Ectodermal cell (in vitro differentiated cells): ENCODE measurements at regions not wholly inside any gene's neighbourhood (a gene's known extent, or its start where the extent isn't known, plus 50 kb on each side); places are given as distances from the start of the nearest gene placed in this dataset.
"Not testable (repeated sequence)": the region's sequence is repeated elsewhere in the genome, so short reads cannot be mapped to it uniquely, and the experiment has no call there.

ENCODE experiments used
- H3K27ac ChIP-seq: 2 replicates; pipeline ENCODE4 v1.7.0; 2013; ENCODE audit warnings: mild to moderate bottlenecking, low read depth, low read length; ENCODE audit not compliant: insufficient read depth, poor library complexity, severe bottlenecking
- H3K27me3 ChIP-seq: 2 replicates; pipeline ENCODE4 v1.7.0; 2013; ENCODE audit warnings: mild to moderate bottlenecking, low read length; ENCODE audit not compliant: insufficient read depth, control insufficient read depth, poor library complexity, severe bottlenecking
- H3K36me3 ChIP-seq: one replicate; pipeline ENCODE4 v1.7.0; 2013; ENCODE audit warnings: low read length; ENCODE audit not compliant: control insufficient read depth, insufficient read depth
- H3K4me1 ChIP-seq: one replicate; pipeline ENCODE4 v1.7.0; 2013; ENCODE audit warnings: low read length; ENCODE audit not compliant: control insufficient read depth, insufficient read depth
- H3K4me3 ChIP-seq: 2 replicates; pipeline ENCODE4 v1.7.0; 2013; ENCODE audit warnings: low read depth, low read length, control low read depth; ENCODE audit not compliant: insufficient read depth
- H3K9me3 ChIP-seq: 2 replicates; pipeline ENCODE4 v1.7.0; 2013; ENCODE audit warnings: mild to moderate bottlenecking, low read length, moderate library complexity; ENCODE audit not compliant: control insufficient read depth
- WGBS, 2 experiments: methylation state at CpG; one replicate each; pipeline ENCODE4 v1.1.7; 2013; ENCODE audit warnings: missing lambda C conversion rate in 2 of 2; 5-methylcytosine and 5-hydroxymethylcytosine counted together

DNA sequence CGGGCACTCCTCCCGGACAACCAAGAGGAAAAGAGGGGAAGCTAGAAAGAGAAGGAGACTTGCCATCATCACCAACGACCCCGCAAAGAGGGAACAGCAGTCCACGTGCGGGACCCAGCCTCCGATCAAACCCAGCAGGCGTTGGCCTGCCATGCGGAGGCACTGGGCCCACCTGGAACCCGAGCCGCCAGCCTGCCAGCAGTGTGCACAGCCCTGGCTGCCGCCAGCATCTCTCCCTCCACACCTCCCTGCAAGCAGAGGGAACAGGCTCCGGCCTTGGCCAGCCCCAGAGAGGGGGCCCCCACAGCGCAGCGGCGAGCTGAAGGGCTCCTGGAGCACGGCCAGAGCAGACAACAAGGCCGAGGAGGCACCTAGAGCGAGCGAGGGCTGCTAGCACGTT lies 1244.7 kb upstream of the B3GALT2 start:
- no peaks in the 10 kb centered on the region for H3K27me3 ChIP-seq
- no peak overlapping the region for H3K4me3 ChIP-seq
- no peaks in the 10 kb centered on the region for H3K4me1 ChIP-seq
- H3K27ac ChIP-seq, result no peak overlapping the region
- 90 to 91% methylated on average over 21 of the region's 21 CpGs for WGBS, 2 experiments
- no peaks in the 10 kb centered on the region for H3K36me3 ChIP-seq
- no peaks in the 10 kb centered on the region for H3K9me3 ChIP-seq

DNA sequence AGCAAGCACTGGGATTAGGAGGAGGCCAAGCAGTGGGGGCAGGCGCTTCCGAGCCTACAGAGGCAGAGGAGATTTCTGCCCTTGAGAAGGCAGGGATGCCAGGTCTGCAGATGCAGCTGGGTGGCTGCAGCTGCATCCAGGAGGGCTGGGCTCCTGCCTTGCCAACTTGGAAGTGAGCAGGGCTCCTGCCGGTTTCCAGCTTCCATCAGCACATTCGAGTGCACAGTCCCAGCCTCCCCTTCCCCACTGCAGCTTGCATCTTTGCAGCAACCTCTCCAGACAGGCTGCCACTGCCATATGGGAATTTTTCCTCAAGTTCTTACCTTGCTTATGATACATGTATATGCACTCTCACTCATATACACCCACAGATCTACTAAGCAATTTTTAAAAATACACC lies 1234.3 kb upstream of the B3GALT2 start:
- no peak overlapping the region for H3K27ac ChIP-seq
- no peaks in the 10 kb centered on the region for H3K4me1 ChIP-seq
- no peaks in the 10 kb centered on the region for H3K27me3 ChIP-seq
- 93 to 95% methylated on average over 4 of the region's 4 CpGs for WGBS, 2 experiments
- H3K36me3 ChIP-seq, result no peaks in the 10 kb centered on the region
- no peak overlapping the region for H3K4me3 ChIP-seq
- H3K9me3 ChIP-seq, result no peaks in the 10 kb centered on the region

DNA sequence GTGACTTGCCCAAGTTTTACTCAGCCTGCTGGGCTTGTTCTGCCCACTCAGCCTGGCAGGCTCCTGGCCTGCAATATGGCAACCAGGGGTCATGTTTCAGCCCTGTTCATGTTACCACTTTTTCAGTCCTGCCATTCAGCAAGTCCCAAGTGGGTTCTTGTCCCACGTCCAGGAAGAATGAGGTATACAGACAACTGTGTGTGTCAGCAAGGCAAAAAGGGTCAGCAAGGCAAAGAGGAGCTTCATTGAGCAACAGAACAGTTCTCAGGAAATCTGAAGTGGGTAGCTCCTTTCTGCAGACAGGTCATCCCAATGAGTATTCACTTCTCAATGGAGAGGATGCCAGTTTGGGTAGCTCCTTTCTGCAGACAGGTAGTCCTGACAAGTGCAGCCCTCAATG lies 1233.3 kb upstream of the B3GALT2 start:
- 80 to 91% methylated on average over 1 of the region's 1 CpG for WGBS, 2 experiments
- H3K27me3 ChIP-seq, result no peaks in the 10 kb centered on the region
- no peak overlapping the region for H3K4me3 ChIP-seq
- H3K27ac ChIP-seq, result no peak overlapping the region
- H3K9me3 ChIP-seq, result no peaks in the 10 kb centered on the region
- no peaks in the 10 kb centered on the region for H3K36me3 ChIP-seq
- H3K4me1 ChIP-seq, result no peaks in the 10 kb centered on the region

DNA sequence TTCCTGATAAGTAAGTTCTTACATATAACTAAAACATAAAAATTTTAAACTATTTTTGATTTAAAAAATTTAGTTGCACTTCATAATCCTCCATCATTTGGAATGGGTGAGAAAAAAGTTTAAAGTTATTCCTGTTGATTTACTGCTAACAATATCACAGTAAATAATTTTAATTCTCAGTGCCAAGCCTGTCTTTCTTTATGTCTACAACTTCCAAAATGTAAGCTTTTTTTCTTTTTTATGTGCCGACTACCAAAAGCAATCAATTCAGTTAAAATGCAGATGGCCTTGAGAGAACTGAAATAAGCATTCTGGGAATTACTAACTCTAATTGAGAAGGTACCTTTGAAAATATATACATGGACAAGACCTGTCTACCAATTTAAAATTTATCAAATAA lies 1224.3 kb upstream of the B3GALT2 start:
- 75% methylated on average over 1 of the region's 1 CpG; no CpG with 5 or more reads in 1 of the 2 experiments for WGBS, 2 experiments
- no peak overlapping the region for H3K27ac ChIP-seq
- no peak overlapping the region for H3K4me3 ChIP-seq
- no peaks in the 10 kb centered on the region for H3K9me3 ChIP-seq
- no peaks in the 10 kb centered on the region for H3K4me1 ChIP-seq
- no peaks in the 10 kb centered on the region for H3K36me3 ChIP-seq
- H3K27me3 ChIP-seq, result no peaks in the 10 kb centered on the region

DNA sequence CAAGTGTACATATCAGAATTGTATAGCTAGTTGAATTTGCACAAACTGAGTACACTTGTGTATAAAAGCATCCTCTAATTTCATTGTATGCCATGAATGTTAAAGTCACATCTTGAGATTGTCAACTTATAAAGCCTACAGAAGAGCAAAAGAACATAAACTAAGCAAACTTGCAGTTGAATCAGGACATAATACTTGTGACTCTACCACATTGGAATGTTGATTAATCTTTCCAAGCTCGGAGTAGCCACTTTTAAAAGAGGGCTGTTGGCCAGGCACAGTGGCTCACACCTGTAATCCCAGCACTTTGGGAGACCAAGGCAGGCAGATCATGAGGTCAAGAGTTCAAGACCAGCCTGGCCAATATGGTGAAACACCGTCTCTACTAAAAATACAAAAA lies 1220.8 kb upstream of the B3GALT2 start:
- H3K27ac ChIP-seq, H3K4me3 ChIP-seq, H3K9me3 ChIP-seq, H3K4me1 ChIP-seq, H3K27me3 ChIP-seq, H3K36me3 ChIP-seq: not testable (repeated sequence)
- WGBS, 2 experiments, result 80 to 87% methylated on average over 2 of the region's 2 CpGs

DNA sequence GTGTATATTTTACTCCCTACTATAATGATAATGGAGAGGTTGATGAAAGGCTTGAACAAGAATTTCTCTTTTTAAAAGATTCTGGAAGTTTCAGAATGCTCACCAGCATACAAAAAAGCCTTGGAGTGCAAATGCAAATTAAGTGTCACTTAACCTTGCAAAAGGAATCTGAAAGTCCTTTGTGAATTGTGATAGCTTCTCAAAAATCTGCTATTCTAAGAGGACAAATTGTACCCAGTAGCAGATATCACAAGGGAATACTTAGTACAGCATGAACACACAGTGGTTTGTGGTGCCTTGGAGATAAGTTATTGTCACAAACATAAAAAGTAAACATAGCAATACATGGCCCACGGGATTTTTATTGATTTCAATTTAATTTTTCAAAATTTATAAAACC lies 1208.3 kb upstream of the B3GALT2 start:
- H3K9me3 ChIP-seq, result no peaks in the 10 kb centered on the region
- no peaks in the 10 kb centered on the region for H3K36me3 ChIP-seq
- no peaks in the 10 kb centered on the region for H3K27me3 ChIP-seq
- no peaks in the 10 kb centered on the region for H3K4me1 ChIP-seq
- no CpG with 5 or more reads among the region's 1 CpG for WGBS, 2 experiments
- no peak overlapping the region for H3K4me3 ChIP-seq
- H3K27ac ChIP-seq, result no peak overlapping the region

DNA sequence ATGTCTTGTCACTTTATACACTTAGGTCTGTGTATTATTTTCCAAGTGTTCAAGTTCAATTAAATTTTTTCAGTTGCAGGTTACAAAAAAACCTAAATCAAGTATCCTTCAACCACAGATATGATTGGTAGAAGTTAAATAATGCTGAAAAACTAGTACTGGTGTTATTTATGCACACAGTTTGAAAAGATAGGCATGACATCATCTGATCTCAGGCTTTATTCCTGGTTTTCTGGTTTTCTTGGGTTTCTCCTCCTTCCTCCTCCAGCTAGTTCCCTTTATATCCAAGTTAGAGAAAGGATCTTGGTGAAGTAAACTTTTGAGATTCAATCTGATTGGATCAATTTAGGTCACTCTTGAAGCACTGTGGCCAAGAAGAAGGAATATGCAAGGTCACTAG lies 1201.1 kb upstream of the B3GALT2 start:
- Histone ChIP-seq H3K27me3 (no peaks in the 10 kb centered on the region), H3K9me3 (no peaks in the 10 kb centered on the region), H3K36me3 (no peaks in the 10 kb centered on the region), H3K27ac (no peak overlapping the region), H3K4me1 (no peaks in the 10 kb centered on the region), H3K4me3 (no peak overlapping the region)

DNA sequence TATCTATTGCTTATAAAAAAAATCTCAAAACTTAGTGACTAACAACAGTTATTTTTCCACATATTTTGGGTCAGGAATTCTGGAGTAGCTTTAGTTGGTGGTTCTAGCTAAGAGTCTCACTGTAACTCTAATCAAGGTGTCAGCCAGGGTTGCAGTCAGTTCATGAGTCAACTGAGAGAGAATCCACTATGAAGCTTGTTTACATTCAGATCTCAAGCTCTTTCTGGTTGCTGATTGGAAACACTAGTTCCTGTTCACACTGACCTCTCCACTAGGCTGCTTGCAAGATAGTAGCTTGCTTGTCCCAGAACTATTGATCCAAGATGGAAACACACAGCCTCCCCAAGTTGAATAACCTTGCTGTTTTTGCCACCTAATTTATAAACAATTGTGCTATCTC lies 1192.1 kb upstream of the B3GALT2 start:
- Histone ChIP-seq H3K27me3 (no peaks in the 10 kb centered on the region), H3K9me3 (no peaks in the 10 kb centered on the region), H3K4me1 (no peaks in the 10 kb centered on the region), H3K27ac (no peak overlapping the region), H3K4me3 (no peak overlapping the region), H3K36me3 (no peaks in the 10 kb centered on the region)

DNA sequence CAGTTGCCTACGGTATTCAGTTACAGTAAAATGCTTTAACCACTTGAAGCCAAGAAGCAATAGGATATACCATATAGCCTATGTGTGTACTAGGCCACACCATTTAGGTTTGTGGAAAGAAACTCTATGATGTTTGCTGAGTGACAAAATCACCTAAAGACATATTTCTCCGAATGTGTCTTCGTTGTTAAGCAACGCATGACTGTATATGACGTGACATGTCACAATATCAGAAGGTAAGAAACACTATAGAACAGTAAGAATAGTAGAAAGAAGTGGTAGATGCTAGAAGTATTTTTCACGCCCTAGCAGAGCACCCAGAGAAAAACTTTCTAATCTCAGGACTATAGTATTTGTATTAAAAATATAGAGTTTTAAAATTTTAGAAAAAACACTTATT lies 1188.2 kb upstream of the B3GALT2 start:
- Histone ChIP-seq H3K27me3 (no peaks in the 10 kb centered on the region), H3K27ac (no peak overlapping the region), H3K4me3 (no peak overlapping the region), H3K9me3 (no peaks in the 10 kb centered on the region), H3K4me1 (no peaks in the 10 kb centered on the region), H3K36me3 (no peaks in the 10 kb centered on the region)
- WGBS, 2 experiments, result 98% methylated on average over 5 of the region's 6 CpGs

DNA sequence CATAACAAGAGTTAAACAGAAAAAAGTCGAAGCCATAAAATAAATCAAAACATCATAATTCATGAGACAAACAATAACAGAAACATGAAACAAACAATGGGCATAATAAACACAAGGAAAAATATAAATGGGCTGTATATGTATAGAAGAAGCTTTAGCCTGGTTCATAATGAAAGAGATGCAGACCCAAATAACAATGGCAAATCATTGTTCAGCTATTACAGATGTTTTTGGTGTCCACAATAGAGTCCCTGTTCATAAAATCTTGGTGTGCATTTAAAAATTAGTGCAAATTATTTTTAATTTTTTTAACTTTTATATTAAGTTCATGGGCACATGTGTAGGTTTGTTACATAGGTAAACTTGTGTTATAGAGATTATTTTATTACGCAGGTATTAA lies 1185.9 kb upstream of the B3GALT2 start:
- 83 to 100% methylated on average over 1 of the region's 2 CpGs for WGBS, 2 experiments

DNA sequence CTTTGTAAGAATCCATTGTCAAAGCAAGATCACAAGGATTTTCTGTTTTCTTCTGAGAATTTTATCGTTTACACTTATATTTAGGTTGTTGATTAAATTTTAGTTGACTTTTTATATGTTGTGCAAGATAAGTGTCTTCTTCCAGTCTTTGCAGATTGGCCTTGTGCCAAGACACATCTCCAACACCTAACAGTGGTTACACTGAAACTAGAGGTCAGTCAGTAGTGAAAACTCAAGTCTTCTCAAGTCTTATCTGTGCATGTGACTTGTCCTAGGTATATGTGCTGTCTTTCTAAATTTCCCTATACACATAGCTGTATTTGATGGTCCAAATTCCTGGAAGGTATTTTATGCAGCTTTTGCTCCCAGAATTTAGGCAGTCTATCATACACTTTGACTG lies 1183.2 kb upstream of the B3GALT2 start:
- Histone ChIP-seq H3K4me3 (no peak overlapping the region), H3K27me3 (no peaks in the 10 kb centered on the region), H3K4me1 (no peaks in the 10 kb centered on the region), H3K9me3 (no peaks in the 10 kb centered on the region), H3K27ac (no peak overlapping the region), H3K36me3 (no peaks in the 10 kb centered on the region)
- 89 to 100% methylated on average over 1 of the region's 1 CpG for WGBS, 2 experiments

More for the DNA sequence above, 1185.9 kb upstream of the B3GALT2 start:
- Histone ChIP-seq H3K36me3 (no peaks in the 10 kb centered on the region), H3K4me3 (no peak overlapping the region), H3K27me3 (no peaks in the 10 kb centered on the region), H3K27ac (no peak overlapping the region), H3K9me3 (no peaks in the 10 kb centered on the region), H3K4me1 (no peaks in the 10 kb centered on the region)
